ENCODE measurements at regions not wholly inside any gene's neighbourhood (a gene's known extent, or its start where the extent isn't known, plus 50 kb on each side); places are given as distances from the start of the nearest gene placed in this dataset.
A peak's percentile ranks its signal among the peaks of the same experiment; 100 is the strongest.

GRCh38 chr12:4169959-4170358 is 103.6 kb upstream of the CCND2 start:
- H3K4me3 ChIP-seq (ENCODE audit: control insufficient read depth, low read depth, low read length), result no peak overlapping the region
- no peak for DNase-seq (ENCODE audit: low read depth)
- TF ChIP-seq, protein P1, sequence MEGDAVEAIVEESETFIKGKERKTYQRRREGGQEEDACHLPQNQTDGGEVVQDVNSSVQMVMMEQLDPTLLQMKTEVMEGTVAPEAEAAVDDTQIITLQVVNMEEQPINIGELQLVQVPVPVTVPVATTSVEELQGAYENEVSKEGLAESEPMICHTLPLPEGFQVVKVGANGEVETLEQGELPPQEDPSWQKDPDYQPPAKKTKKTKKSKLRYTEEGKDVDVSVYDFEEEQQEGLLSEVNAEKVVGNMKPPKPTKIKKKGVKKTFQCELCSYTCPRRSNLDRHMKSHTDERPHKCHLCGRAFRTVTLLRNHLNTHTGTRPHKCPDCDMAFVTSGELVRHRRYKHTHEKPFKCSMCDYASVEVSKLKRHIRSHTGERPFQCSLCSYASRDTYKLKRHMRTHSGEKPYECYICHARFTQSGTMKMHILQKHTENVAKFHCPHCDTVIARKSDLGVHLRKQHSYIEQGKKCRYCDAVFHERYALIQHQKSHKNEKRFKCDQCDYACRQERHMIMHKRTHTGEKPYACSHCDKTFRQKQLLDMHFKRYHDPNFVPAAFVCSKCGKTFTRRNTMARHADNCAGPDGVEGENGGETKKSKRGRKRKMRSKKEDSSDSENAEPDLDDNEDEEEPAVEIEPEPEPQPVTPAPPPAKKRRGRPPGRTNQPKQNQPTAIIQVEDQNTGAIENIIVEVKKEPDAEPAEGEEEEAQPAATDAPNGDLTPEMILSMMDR (IDR thresholded peaks at IDR 0.05; ENCODE audit: control insufficient read depth, insufficient read depth, low read depth, low read length, missing control alignments), result no peak

DNA sequence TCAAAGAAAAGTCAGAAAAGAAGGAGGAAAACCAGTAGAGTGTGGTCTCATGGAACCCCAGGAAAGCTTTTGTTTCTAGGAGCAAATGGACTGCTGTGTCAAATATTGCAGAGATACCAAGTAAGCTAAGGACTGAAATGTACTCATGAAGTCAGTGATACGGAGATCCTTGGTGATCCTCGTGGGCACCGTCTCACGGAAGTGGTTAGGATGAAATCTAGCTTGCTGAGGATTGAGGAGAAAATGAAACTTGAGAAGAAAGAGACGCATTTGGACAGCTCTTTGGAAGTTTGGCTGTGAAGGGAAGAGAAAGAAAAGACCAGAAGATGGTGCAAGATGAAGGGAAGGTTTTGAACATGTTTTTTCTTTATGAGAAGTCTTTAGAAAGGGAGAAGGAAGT is 104.0 kb upstream of the CCND2 start:
- no peak overlapping the region for H3K4me3 ChIP-seq (ENCODE audit: control insufficient read depth, low read depth, low read length)
- TF ChIP-seq, protein P1 (IDR thresholded peaks at IDR 0.05; ENCODE audit: control insufficient read depth, insufficient read depth, low read depth, low read length, missing control alignments), result no peak
- DNase-seq (ENCODE audit: low read depth), result no peak

DNA sequence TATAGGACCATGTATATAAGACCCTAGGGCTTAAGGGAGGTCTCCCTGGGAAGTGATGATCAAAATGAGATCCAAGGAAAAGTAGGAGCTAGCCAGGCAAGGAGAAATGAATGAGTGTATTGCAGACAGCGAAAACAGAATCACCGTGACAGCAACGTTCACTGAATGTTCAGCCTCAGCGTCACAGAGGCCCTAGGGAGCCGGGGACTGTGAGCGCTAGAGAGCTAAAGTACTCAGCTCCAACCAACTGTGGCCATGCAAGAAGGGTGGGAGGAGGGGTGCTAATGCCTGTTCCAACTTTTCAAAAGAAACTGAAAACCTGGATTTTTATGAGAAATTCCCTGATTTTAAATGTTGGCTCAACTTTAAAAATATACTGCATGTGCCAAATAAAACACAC is 105.5 kb upstream of the CCND2 start:
- H3K4me3 ChIP-seq (ENCODE audit: control insufficient read depth, low read depth, low read length), result no peak overlapping the region
- TF ChIP-seq, protein P1 (IDR thresholded peaks at IDR 0.05; ENCODE audit: control insufficient read depth, insufficient read depth, low read depth, low read length, missing control alignments), result no peak
- DNase-seq (ENCODE audit: low read depth), result no peak

GRCh38 chr12:4164559-4165558 is 108.7 kb upstream of the CCND2 start:
- DNase-seq (ENCODE audit: low read depth), result no peak
- TF ChIP-seq, protein P1 (IDR thresholded peaks at IDR 0.05; ENCODE audit: control insufficient read depth, insufficient read depth, low read depth, low read length, missing control alignments), result no peak
- H3K4me3 ChIP-seq (ENCODE audit: control insufficient read depth, low read depth, low read length), result peak overlapping the region; percentile 22

DNA sequence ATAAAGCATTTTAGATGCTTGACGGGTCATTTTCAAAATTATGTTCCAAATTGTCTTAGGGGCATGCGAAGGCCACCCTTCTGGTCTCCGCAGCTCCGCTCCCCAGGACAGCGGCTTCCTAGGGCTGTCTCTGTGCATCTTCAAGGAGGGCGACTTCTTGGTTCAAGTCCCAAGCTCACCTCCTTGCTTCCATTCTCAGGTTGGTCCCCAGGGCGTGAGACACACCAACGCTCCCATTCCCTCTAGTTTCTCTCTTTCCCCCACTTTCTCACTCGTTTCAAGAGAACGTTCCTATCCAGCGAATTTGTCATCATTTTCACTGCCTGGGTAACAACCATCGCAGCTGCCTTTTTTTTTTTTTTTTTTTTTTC is 109.4 kb upstream of the CCND2 start:
- DNase-seq (ENCODE audit: low read depth), result no peak
- TF ChIP-seq, protein P1 (IDR thresholded peaks at IDR 0.05; ENCODE audit: control insufficient read depth, insufficient read depth, low read depth, low read length, missing control alignments), result no peak
- no peak overlapping the region for H3K4me3 ChIP-seq (ENCODE audit: control insufficient read depth, low read depth, low read length)

DNA sequence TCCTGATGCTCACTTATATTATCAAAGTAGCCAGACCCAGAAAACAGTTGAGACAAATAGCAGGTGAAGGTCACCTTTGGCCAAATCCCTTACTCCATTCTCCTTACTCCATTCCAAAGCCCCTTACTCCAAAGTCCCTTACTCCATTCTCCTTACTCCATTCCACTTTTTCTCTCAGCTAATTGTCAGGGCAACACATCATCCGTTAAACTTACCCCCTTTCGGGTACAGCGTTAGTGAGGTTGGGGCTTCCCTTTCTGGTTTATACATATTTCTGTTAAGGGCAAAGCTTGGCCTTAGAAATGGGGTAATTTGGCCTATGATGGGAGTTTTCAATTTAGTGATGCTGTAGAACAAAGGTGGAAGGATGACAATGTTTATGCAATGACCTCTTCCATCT is 111.8 kb upstream of the CCND2 start:
- DNase-seq (ENCODE audit: low read depth), result no peak
- H3K4me3 ChIP-seq (ENCODE audit: control insufficient read depth, low read depth, low read length), result no peak overlapping the region
- TF ChIP-seq, protein P1 (IDR thresholded peaks at IDR 0.05; ENCODE audit: control insufficient read depth, insufficient read depth, low read depth, low read length, missing control alignments), result no peak
